ENCODE measurements at regions not wholly inside any gene's neighbourhood (a gene's known extent, or its start where the extent isn't known, plus 50 kb on each side); places are given as distances from the start of the nearest gene placed in this dataset.

- no peaks in the 10 kb centered on the region for H3K9me3 Mint-ChIP-seq (ENCODE audit: unreplicated experiment)
- no peaks in the 10 kb centered on the region for H3K4me1 Mint-ChIP-seq (ENCODE audit: low read depth, unreplicated experiment)
- intact Hi-C loops (cut with micrococcal nuclease; ENCODE audit: unreplicated experiment): no loop called here
- H3K27ac Mint-ChIP-seq (ENCODE audit: unreplicated experiment): no peak overlapping the region
- H3K27me3 Mint-ChIP-seq (ENCODE audit: insufficient read depth, unreplicated experiment): no peaks in the 10 kb centered on the region
- POLR2A ChIA-PET: no interaction called here
- Histone ChIP-seq H3K9me3 (no peaks in the 10 kb centered on the region), H3K27me3 (replicated peaks; ENCODE audit: control insufficient read depth, insufficient read depth, low read length) (no peaks in the 10 kb centered on the region), H3K4me1 (no peaks in the 10 kb centered on the region), H3K4me3 (ENCODE audit: low read depth, low read length) (no peak overlapping the region), H3K36me3 (ENCODE audit: control insufficient read depth, insufficient read depth, low read length) (no peaks in the 10 kb centered on the region)
- no peaks in the 10 kb centered on the region for H3K36me3 Mint-ChIP-seq (ENCODE audit: insufficient read depth, unreplicated experiment)
- no TSS peak for BruUV-seq (replicated peaks)
- no peak for DNase-seq
- TF ChIP-seq CTCF (IDR thresholded peaks at IDR 0.05; ENCODE audit: insufficient read depth in 1 of 2, low read depth in 1 of 2, low read length in 1 of 2, severe bottlenecking in 1 of 2, unreplicated experiment in 1 of 2): no peak
- no peak overlapping the region for H3K4me3 Mint-ChIP-seq (ENCODE audit: unreplicated experiment)
- CTCF ChIA-PET: no interaction called here
These were observed 306.2 kb downstream of the GPR37 start for GRCh38 chr7:124459101-124460055.

GRCh38 chr7:124457841-124458240 lies 307.8 kb downstream of the GPR37 start:
- Mint-ChIP-seq H3K9me3 (ENCODE audit: unreplicated experiment) (no peaks in the 10 kb centered on the region), H3K4me3 (ENCODE audit: unreplicated experiment) (no peak overlapping the region), H3K27ac (ENCODE audit: unreplicated experiment) (no peak overlapping the region), H3K27me3 (ENCODE audit: insufficient read depth, unreplicated experiment) (no peaks in the 10 kb centered on the region), H3K36me3 (ENCODE audit: insufficient read depth, unreplicated experiment) (no peaks in the 10 kb centered on the region), H3K4me1 (ENCODE audit: low read depth, unreplicated experiment) (no peaks in the 10 kb centered on the region)
- Histone ChIP-seq H3K4me1 (no peaks in the 10 kb centered on the region), H3K36me3 (ENCODE audit: control insufficient read depth, insufficient read depth, low read length) (no peaks in the 10 kb centered on the region), H3K4me3 (ENCODE audit: low read depth, low read length) (no peak overlapping the region), H3K27me3 (replicated peaks; ENCODE audit: control insufficient read depth, insufficient read depth, low read length) (no peaks in the 10 kb centered on the region), H3K9me3 (no peaks in the 10 kb centered on the region)
- POLR2A ChIA-PET: interaction anchor here (0.5 kb wide), 1 partner anchor 380 kb away, joined by 5 read pairs; no protein-coding TSS in a partner anchor
- CTCF ChIA-PET: no interaction called here
- BruUV-seq (replicated peaks): no TSS peak
- TF ChIP-seq CTCF (IDR thresholded peaks at IDR 0.05; ENCODE audit: insufficient read depth in 1 of 2, low read depth in 1 of 2, low read length in 1 of 2, severe bottlenecking in 1 of 2, unreplicated experiment in 1 of 2): no peak
- intact Hi-C loops (cut with micrococcal nuclease; ENCODE audit: unreplicated experiment): no loop called here
- DNase-seq: no peak

GRCh38 chr7:124456286-124456685 lies 309.3 kb downstream of the GPR37 start:
- Histone ChIP-seq H3K27me3 (replicated peaks; ENCODE audit: control insufficient read depth, insufficient read depth, low read length) (no peaks in the 10 kb centered on the region), H3K4me3 (ENCODE audit: low read depth, low read length) (no peak overlapping the region), H3K36me3 (ENCODE audit: control insufficient read depth, insufficient read depth, low read length) (no peaks in the 10 kb centered on the region), H3K9me3 (no peaks in the 10 kb centered on the region), H3K4me1 (no peaks in the 10 kb centered on the region)
- ChIA-PET CTCF (no interaction called here), POLR2A (no interaction called here)
- Mint-ChIP-seq H3K36me3 (ENCODE audit: insufficient read depth, unreplicated experiment) (no peaks in the 10 kb centered on the region), H3K4me1 (ENCODE audit: low read depth, unreplicated experiment) (no peaks in the 10 kb centered on the region), H3K4me3 (ENCODE audit: unreplicated experiment) (no peak overlapping the region), H3K9me3 (ENCODE audit: unreplicated experiment) (no peaks in the 10 kb centered on the region), H3K27ac (ENCODE audit: unreplicated experiment) (no peak overlapping the region), H3K27me3 (ENCODE audit: insufficient read depth, unreplicated experiment) (no peaks in the 10 kb centered on the region)
- TF ChIP-seq CTCF (IDR thresholded peaks at IDR 0.05; ENCODE audit: insufficient read depth in 1 of 2, low read depth in 1 of 2, low read length in 1 of 2, severe bottlenecking in 1 of 2, unreplicated experiment in 1 of 2): no peak
- intact Hi-C loops (cut with micrococcal nuclease; ENCODE audit: unreplicated experiment): no loop called here
- no peak for DNase-seq
- no TSS peak for BruUV-seq (replicated peaks)

All from Caco-2 (cell line).